Upper lobe of right lung (tissue), 1 donor: ENCODE measurements at regions not wholly inside any gene's neighbourhood (a gene's known extent, or its start where the extent isn't known, plus 50 kb on each side); places are given as distances from the start of the nearest gene placed in this dataset.
A peak's percentile ranks its signal among the peaks of the same experiment; 100 is the strongest.

ENCODE experiments used
- ATAC-seq: fragments of 200-7000 bp; cut with Tn5 transposase; one replicate; pipeline ENCODE4 v1.9.1; 2020; ENCODE audit warnings: mild to moderate bottlenecking, moderate library complexity
- DNase-seq: peaks from one replicate; pipeline ENCODE4 v3.0.0-alpha.2; 2020
- H3K27ac ChIP-seq: fragments of 200-600 bp; one replicate; pipeline ENCODE4 v1.8.0; 2022
- H3K27me3 ChIP-seq: fragments of 200-600 bp; one replicate; pipeline ENCODE4 v1.8.0; 2022; ENCODE audit warnings: mild to moderate bottlenecking
- H3K36me3 ChIP-seq: fragments of 200-600 bp; one replicate; pipeline ENCODE4 v1.8.0; 2022
- H3K4me1 ChIP-seq: fragments of 200-600 bp; one replicate; pipeline ENCODE4 v1.8.0; 2022
- H3K4me3 ChIP-seq: fragments of 200-600 bp; one replicate; pipeline ENCODE4 v1.8.0; 2022; ENCODE audit warnings: mild to moderate bottlenecking
- H3K9me3 ChIP-seq: fragments of 200-600 bp; one replicate; pipeline ENCODE4 v1.8.0; 2022
- intact Hi-C: fragments of 100-400 bp; cut with DNase I; formaldehyde crosslinking; loops from one replicate; pipeline ENCODE4 v1.11.0; 2022
- TF ChIP-seq, protein P1 (sequence below): fragments of 200-600 bp; IDR thresholded peaks from one replicate; pipeline ENCODE4 v1.8.0; 2022; ENCODE audit warnings: antibody characterized with exemption
- donor health status: DM: no; HTN: yes; CAD: no; lungs with severe emphysema.

DNA sequence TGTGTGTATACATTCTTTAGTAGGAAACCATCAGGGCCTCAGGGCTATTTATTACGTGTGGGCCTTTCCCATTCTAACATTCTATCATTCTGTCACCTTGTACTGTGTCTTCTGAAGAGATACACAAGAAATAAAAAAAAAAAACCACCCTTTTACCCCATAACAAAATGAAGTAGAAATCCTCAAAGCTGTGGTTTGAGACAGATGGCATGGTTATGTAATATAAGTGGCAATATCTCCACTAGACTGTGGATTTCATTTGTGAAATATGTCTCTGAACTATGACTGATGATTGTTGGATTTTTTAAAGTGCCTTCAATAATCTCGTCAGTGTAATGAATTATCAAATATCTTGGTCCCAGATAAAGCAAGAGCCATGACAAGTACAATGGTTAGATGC lies 150.0 kb upstream of the BLID start:
- no peaks in the 10 kb centered on the region for H3K9me3 ChIP-seq

DNA sequence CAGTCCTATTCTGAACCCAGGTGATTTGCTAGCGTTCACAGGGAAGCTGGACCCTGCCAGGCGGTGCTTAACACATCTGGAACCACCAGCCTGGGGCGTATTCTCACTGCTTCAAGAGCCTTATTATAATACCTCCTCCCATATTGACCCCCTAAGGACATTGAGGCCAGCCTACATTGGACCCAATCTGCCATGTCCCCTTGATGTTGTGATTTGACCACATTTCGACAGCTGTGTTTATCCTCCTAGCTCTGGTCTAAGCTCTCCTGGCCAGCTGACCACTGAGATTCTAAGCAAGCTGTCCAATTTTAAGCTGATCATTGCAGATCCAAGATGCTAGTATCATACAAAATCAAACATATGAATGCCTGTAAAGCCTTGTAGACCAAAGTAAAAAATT lies 148.1 kb upstream of the BLID start:
- Histone ChIP-seq H3K27ac (no peak overlapping the region), H3K36me3 (no peaks in the 10 kb centered on the region), H3K27me3 (no peaks in the 10 kb centered on the region), H3K9me3 (no peaks in the 10 kb centered on the region), H3K4me3 (no peak overlapping the region), H3K4me1 (no peaks in the 10 kb centered on the region)
- intact Hi-C loops, result no loop called here
- TF ChIP-seq, protein P1, sequence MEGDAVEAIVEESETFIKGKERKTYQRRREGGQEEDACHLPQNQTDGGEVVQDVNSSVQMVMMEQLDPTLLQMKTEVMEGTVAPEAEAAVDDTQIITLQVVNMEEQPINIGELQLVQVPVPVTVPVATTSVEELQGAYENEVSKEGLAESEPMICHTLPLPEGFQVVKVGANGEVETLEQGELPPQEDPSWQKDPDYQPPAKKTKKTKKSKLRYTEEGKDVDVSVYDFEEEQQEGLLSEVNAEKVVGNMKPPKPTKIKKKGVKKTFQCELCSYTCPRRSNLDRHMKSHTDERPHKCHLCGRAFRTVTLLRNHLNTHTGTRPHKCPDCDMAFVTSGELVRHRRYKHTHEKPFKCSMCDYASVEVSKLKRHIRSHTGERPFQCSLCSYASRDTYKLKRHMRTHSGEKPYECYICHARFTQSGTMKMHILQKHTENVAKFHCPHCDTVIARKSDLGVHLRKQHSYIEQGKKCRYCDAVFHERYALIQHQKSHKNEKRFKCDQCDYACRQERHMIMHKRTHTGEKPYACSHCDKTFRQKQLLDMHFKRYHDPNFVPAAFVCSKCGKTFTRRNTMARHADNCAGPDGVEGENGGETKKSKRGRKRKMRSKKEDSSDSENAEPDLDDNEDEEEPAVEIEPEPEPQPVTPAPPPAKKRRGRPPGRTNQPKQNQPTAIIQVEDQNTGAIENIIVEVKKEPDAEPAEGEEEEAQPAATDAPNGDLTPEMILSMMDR, result no peak
- no peak for ATAC-seq
- DNase-seq, result no peak

More for the DNA sequence above, 150.0 kb upstream of the BLID start:
- Histone ChIP-seq H3K27ac (no peak overlapping the region), H3K4me3 (no peak overlapping the region), H3K36me3 (no peaks in the 10 kb centered on the region), H3K4me1 (no peaks in the 10 kb centered on the region), H3K27me3 (no peaks in the 10 kb centered on the region)
- DNase-seq, result no peak
- intact Hi-C loops, result no loop called here
- ATAC-seq, result no peak
- TF ChIP-seq, protein P1, result no peak

DNA sequence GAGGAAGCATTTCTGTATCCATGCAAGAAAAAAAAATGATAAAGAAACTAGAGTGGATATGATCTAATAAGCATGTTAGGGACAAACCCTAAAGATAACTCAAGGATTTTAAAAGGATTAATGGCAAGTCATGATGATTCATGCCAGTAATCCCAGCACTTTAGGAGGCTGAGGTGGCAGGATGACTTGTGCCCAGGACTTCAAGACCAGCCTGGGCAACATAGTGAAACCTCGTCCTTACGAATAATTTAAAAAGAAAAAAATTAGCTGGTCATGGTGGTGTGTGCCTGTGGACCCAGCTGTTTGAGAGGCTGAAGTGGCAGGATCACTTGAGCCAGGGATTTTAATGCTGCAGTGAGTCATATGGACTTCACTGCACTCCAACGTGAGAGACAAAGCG lies 145.5 kb upstream of the BLID start:
- ATAC-seq, result no peak
- H3K4me3 ChIP-seq, result no peak overlapping the region
- H3K4me1 ChIP-seq, result no peaks in the 10 kb centered on the region
- no peak for DNase-seq
- TF ChIP-seq, protein P1, result no peak
- no peaks in the 10 kb centered on the region for H3K9me3 ChIP-seq
- H3K27me3 ChIP-seq, result no peaks in the 10 kb centered on the region
- H3K27ac ChIP-seq, result no peak overlapping the region
- no peaks in the 10 kb centered on the region for H3K36me3 ChIP-seq
- intact Hi-C loops, result no loop called here

DNA sequence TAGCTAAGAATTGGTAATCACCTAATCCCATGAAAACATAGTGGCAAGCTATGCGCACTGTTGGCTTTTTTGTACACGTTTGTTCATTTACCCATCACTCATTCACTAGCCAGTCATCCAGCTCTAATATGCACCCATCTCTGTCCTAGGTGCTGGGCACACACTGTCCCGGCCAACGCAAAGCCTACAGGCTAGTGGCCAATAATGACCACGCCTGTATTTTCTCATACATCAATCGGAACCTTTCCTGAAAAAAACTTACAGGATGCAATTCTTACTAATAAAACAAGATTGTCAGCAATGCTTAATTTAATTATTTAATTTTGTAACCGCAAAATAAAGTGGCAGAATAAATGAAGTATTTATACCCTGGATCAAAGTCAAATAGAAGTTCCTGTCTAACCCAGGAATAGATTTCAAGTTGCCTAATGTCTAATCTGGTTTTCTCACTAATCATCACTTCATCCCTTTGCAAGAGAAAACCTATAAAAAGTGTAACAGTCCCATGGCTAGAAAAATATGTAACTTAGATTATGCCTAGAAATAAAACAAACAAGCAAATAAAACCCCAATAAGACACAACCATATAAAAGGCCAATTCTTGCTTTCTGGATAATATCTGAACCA lies 143.3 kb upstream of the BLID start:
- Histone ChIP-seq H3K36me3 (no peaks in the 10 kb centered on the region), H3K9me3 (no peaks in the 10 kb centered on the region), H3K4me3 (no peak overlapping the region), H3K4me1 (no peaks in the 10 kb centered on the region), H3K27me3 (no peaks in the 10 kb centered on the region), H3K27ac (no peak overlapping the region)
- DNase-seq, result no peak
- no peak for ATAC-seq
- intact Hi-C loops, result no loop called here
- TF ChIP-seq, protein P1, result no peak

DNA sequence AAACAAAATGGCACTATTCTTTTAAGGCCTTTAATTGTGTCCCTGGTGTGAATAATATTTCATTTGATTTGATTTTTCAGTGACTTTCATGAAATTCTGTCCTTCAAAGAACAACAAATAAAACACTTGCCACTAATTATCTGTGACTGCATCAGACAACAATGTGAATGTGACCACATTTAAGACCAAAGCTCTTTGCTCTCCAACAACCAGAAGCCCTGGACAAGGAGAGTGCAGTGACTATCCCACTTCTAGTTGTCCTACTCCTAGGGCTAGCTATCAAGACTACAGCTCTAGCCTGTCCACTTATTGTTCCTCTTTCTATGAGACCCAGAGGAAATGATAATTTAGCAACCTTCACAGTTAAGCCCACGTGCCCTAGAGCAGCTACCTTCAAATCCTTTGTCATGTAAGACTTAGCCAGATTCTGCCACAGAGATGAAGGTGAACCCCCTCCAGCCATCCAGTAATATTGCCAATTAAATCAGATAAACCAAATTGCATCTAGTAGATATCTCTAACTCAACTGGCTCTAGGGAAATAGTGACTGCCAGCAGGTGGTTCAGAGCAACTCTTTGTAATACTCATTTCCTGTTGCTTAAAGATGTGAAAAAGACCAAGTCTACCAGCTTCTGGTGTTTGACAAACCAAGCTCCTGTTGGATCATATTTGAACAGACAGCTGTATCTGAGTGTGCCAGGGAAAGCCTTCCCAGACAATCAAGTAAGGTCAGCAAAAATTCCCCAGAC lies 142.6 kb upstream of the BLID start:
- H3K4me3 ChIP-seq, result no peak overlapping the region
- intact Hi-C loops, result no loop called here
- H3K27me3 ChIP-seq, result no peaks in the 10 kb centered on the region
- no peaks in the 10 kb centered on the region for H3K9me3 ChIP-seq
- TF ChIP-seq, protein P1, result no peak
- no peak overlapping the region for H3K27ac ChIP-seq
- peaks cover 7% of the 10 kb centered on the region for H3K4me1 ChIP-seq
- DNase-seq, result no peak
- peak; percentile 70 for ATAC-seq
- no peaks in the 10 kb centered on the region for H3K36me3 ChIP-seq
